ENCODE measurements at regions not wholly inside any gene's neighbourhood (a gene's known extent, or its start where the extent isn't known, plus 50 kb on each side); places are given as distances from the start of the nearest gene placed in this dataset.
A peak's percentile ranks its signal among the peaks of the same experiment; 100 is the strongest.

DNA sequence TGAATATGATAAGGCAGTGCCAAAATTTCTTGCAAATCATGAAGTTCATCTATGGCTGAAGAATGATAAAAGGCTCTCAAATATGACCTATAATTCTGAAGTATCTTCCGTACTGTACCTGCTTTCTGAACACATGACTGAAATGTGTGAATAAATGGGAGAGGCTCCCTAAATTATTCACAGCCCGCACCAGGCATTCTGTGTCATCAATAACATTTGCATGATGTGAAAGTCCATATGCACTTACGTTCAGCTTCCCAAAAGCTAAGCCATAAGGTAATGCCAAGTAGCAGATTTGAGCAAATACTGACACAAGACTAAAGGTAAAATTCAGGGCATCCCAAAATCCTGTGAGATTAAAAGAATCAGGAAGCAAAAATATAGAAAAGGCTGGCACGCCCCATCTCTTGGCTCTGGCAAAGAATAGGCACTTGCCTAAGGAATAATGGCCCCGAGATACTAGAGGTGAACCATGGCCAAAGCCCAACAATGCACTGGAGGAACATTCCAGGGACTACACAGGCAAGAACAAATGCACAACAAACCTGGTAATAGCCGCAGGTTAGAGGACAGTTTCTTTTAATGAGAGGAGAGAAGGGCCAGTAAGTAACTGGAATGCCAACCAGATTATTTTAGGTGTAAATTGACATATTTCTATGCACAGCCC lies 280.5 kb downstream of the IPMK start:
- Mint-ChIP-seq H3K9me3 (ENCODE audit: unreplicated experiment) (no peaks in the 10 kb centered on the region), H3K4me1 (ENCODE audit: insufficient read depth, unreplicated experiment) (peaks cover 20% of the 10 kb centered on the region), H3K4me3 (ENCODE audit: unreplicated experiment) (no peak overlapping the region), H3K36me3 (ENCODE audit: insufficient read depth, unreplicated experiment) (no peaks in the 10 kb centered on the region), H3K27ac (ENCODE audit: low read depth, unreplicated experiment) (no peak overlapping the region), H3K27me3 (ENCODE audit: insufficient read depth, unreplicated experiment) (no peaks in the 10 kb centered on the region)
- ChIA-PET CTCF (interaction anchor here (0.5 to 1.4 kb wide), 3 partner anchors 78 to 344 kb away, joined by 3 to 5 read pairs (median 3); no protein-coding TSS in a partner anchor), POLR2A (no interaction called here)
- intact Hi-C loops (cut with micrococcal nuclease): no loop called here
- no peak for TF ChIP-seq CTCF (IDR thresholded peaks at IDR 0.05; ENCODE audit: unreplicated experiment)
- no TSS peak for BruUV-seq (replicated peaks)
- no peak for DNase-seq (ENCODE audit: unreplicated experiment)

- intact Hi-C loops (cut with micrococcal nuclease): no loop called here
- Mint-ChIP-seq H3K4me1 (ENCODE audit: insufficient read depth, unreplicated experiment) (peaks cover 18% of the 10 kb centered on the region), H3K36me3 (ENCODE audit: insufficient read depth, unreplicated experiment) (no peaks in the 10 kb centered on the region), H3K27ac (ENCODE audit: low read depth, unreplicated experiment) (no peak overlapping the region), H3K9me3 (ENCODE audit: unreplicated experiment) (peaks cover 6% of the 10 kb centered on the region), H3K27me3 (ENCODE audit: insufficient read depth, unreplicated experiment) (no peaks in the 10 kb centered on the region), H3K4me3 (ENCODE audit: unreplicated experiment) (no peak overlapping the region)
- CTCF ChIA-PET: interaction anchor here (0.5 to 1.4 kb wide), 4 partner anchors 78 to 345 kb away, joined by 3 to 5 read pairs (median 4); no protein-coding TSS in a partner anchor
- no TSS peak for BruUV-seq (replicated peaks)
- POLR2A ChIA-PET: no interaction called here
- TF ChIP-seq CTCF (IDR thresholded peaks at IDR 0.05; ENCODE audit: unreplicated experiment): no peak
- DNase-seq (ENCODE audit: unreplicated experiment): no peak
These were observed 281.3 kb downstream of the IPMK start for GRCh38 chr10:57986422-57986821.

DNA sequence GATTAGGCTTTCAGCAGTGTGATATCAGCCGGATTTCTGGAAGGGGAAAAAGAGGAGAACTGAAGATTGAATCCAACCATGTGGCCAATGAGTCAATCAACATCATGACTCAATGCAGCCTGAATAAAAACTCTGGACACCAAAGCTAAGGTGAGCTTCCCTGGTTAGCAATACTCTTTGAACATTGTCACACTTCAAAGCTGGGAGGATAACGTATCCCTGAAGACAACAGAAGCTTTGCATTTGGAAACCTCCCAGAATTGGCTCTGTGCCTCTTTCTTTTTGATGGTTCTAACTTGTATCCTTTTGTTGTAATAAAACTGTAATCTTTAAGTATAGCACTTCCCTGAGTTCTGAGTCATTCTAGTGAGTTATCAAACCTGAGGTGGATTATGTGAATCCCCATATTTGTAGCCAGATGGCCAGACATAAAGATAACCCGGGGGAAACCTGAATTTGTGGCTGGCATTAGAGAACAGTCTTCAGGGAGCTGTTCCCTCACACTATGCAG lies 284.4 kb downstream of the IPMK start:
- H3K4me1 Mint-ChIP-seq (ENCODE audit: insufficient read depth, unreplicated experiment): peaks cover 24% of the 10 kb centered on the region
- intact Hi-C loops (cut with micrococcal nuclease): no loop called here
- BruUV-seq (replicated peaks): no TSS peak
- CTCF ChIA-PET: interaction anchor here (0.6 to 1.7 kb wide), 4 partner anchors 9 to 326 kb away, joined by 3 read pairs; no protein-coding TSS in a partner anchor
- peak; percentile 2 for DNase-seq (ENCODE audit: unreplicated experiment)
- POLR2A ChIA-PET: interaction anchor here (0.7 to 1.6 kb wide), 2 partner anchors 11 to 100 kb away, joined by 3 to 4 read pairs; no protein-coding TSS in a partner anchor
- peaks cover 6% of the 10 kb centered on the region for H3K9me3 Mint-ChIP-seq (ENCODE audit: unreplicated experiment)
- H3K27me3 Mint-ChIP-seq (ENCODE audit: insufficient read depth, unreplicated experiment): no peaks in the 10 kb centered on the region
- no peaks in the 10 kb centered on the region for H3K36me3 Mint-ChIP-seq (ENCODE audit: insufficient read depth, unreplicated experiment)
- H3K27ac Mint-ChIP-seq (ENCODE audit: low read depth, unreplicated experiment): no peak overlapping the region
- no peak overlapping the region for H3K4me3 Mint-ChIP-seq (ENCODE audit: unreplicated experiment)
- TF ChIP-seq CTCF (IDR thresholded peaks at IDR 0.05; ENCODE audit: unreplicated experiment): no peak

DNA sequence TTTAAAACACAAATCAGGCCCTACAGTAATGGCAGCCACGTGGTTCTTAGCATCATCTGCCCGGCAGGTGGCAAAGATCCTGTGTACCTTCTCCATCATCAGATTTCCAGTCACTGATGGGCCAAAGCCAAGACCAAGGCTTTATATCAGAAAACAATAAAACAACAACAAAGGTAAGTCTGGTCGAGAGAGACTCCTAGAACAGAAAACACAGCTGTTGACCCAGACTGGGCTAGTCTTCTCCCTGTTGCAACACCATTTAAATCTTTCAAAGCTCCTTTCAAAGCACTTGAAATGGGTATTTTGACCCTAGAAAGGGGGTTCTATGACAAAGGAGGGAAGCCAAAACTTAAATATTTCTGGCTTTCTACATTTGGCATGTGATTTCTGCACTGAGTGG lies 285.6 kb downstream of the IPMK start:
- ChIA-PET CTCF (interaction anchor here (0.6 to 0.7 kb wide), 2 partner anchors 11 to 93 kb away, joined by 3 to 4 read pairs; no protein-coding TSS in a partner anchor), POLR2A (interaction anchor here (1.6 kb wide), 1 partner anchor 10 kb away, joined by 3 read pairs; no protein-coding TSS in a partner anchor)
- Mint-ChIP-seq H3K9me3 (ENCODE audit: unreplicated experiment) (peaks cover 12% of the 10 kb centered on the region), H3K27me3 (ENCODE audit: insufficient read depth, unreplicated experiment) (no peaks in the 10 kb centered on the region), H3K4me3 (ENCODE audit: unreplicated experiment) (no peak overlapping the region), H3K27ac (ENCODE audit: low read depth, unreplicated experiment) (no peak overlapping the region), H3K4me1 (ENCODE audit: insufficient read depth, unreplicated experiment) (peaks cover 17% of the 10 kb centered on the region), H3K36me3 (ENCODE audit: insufficient read depth, unreplicated experiment) (no peaks in the 10 kb centered on the region)
- BruUV-seq (replicated peaks): no TSS peak
- DNase-seq (ENCODE audit: unreplicated experiment): no peak
- TF ChIP-seq CTCF (IDR thresholded peaks at IDR 0.05; ENCODE audit: unreplicated experiment): no peak
- intact Hi-C loops (cut with micrococcal nuclease): no loop called here

All from MCF 10A (cell line).